Central memory CD4-positive, alpha-beta T cell (primary cell): ENCODE measurements at regions not wholly inside any gene's neighbourhood (a gene's known extent, or its start where the extent isn't known, plus 50 kb on each side); places are given as distances from the start of the nearest gene placed in this dataset.

Experiments used
- DNase-seq: peaks from one replicate; pipeline ENCODE4 v3.0.0; 2022

GRCh38 chr1:36743286-36744005 lies 260.7 kb upstream of the CSF3R start:
- DNase-seq, result no peak

- no peak for DNase-seq
Measured at GRCh38 chr1:36741066-36741465, 258.4 kb upstream of the CSF3R start.

- no peak for DNase-seq
Measured at GRCh38 chr1:36740446-36740845, 257.7 kb upstream of the CSF3R start.

- DNase-seq, result no peak
Measured at GRCh38 chr1:36739703-36740289, 257.1 kb upstream of the CSF3R start.

GRCh38 chr1:36738245-36738644 lies 255.5 kb upstream of the CSF3R start:
- DNase-seq, result no peak

- no peak for DNase-seq
Measured at GRCh38 chr1:36737767-36738166, 255.1 kb upstream of the CSF3R start.

GRCh38 chr1:36737038-36737555 lies 254.4 kb upstream of the CSF3R start:
- DNase-seq, result no peak

DNA sequence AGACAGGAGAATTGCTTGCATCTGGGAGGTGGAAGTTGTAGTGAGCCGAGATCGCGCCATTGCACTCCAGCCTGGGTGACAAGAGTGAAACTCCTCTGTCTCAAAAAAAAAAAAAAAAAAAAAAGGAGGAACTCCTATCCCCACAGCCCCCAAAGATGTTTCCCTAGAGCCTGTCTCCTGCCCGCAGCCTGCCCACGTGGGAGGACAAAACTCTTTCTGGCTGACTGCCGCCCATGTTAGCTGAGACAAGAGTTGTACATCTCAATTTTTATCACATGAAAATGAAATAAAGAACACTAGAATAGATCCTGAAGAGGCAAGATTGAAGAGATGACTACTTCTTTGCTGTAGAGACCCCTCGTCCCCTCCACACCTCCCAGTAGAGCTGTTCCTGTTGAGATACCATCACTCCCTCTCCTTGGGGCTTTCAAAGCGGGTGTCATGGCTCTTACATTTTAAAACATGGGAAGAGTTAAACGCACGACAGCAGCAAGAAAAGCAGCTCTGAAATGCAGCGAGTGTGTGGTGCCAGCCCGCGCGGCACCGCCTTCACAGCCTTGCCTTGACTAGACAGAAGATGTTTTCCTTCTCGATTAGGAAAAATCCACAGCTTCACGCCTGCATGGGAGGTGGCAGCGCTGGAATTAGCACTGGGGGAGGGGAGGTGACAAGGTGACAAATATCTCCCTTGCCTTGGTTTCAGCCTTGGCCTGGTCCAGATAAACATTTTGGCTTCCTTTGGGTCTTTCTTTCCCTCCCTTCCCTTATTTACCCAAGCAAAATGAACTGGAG lies 253.4 kb upstream of the CSF3R start:
- DNase-seq, result no peak

- DNase-seq, result no peak
Measured at GRCh38 chr1:36735436-36735835, 252.7 kb upstream of the CSF3R start.

DNA sequence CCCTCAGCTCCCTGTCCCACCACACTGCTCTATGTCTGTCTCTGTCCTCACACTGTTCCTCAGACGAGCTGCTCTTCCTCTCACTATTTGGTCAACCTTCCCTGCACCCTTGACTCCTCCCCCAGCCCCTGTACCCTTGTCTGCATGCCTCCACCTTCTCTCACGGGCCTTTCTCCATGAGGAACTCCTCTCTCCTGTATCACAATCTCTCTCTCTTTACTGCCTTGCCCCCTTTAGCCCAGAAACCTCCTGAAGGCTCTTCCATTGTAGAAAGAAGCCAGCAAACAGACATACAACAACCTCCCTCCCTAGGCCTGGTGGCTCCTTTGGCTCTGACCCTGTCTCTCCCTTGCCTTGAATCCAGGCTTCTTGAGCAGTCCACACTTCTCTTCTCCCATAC lies 251.6 kb upstream of the CSF3R start:
- no peak for DNase-seq

GRCh38 chr1:36733748-36734147 lies 251.0 kb upstream of the CSF3R start:
- no peak for DNase-seq

- no peak for DNase-seq
Measured at GRCh38 chr1:36732015-36732356, 249.3 kb upstream of the CSF3R start.

GRCh38 chr1:36731226-36732014 lies 248.7 kb upstream of the CSF3R start:
- DNase-seq, result no peak

GRCh38 chr1:36730599-36730998 lies 247.9 kb upstream of the CSF3R start:
- DNase-seq, result no peak

DNA sequence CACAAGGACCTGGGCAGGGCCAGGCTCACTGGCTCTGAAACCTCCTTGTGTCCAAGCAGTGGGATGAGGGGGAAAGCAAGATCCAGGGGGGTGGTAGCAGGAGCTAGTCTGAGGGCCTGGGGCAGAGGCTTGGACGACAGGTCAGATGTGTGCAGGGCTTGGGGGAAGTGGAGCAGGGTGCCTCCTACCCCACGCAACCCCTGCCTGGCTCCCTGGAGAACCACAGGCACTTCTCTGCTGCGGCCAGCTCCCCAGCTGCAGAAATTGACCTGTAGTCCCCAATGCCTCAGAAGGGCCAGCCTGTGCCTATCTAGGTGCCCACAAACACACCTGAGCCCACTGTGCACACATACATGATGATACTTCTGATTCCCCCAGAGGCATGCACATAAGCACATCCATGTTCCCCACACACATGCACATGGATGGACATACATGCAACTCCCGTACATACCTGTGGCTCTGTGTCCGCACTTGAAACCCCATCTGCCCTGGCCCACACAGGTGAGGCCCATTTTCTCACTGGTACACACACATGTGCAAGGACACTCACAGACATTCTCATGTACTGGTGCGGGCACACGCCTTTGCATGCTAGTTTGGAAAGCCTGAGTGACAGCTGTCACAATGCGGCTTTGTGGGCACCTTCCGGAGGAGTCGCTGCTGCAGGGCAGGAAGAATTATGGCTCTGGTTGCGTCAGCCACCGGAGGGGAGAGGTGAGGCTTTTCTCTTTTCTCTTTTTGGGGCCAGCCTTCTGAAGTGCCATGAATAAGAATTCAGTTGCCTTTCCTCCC lies 247.2 kb upstream of the CSF3R start:
- no peak for DNase-seq

DNA sequence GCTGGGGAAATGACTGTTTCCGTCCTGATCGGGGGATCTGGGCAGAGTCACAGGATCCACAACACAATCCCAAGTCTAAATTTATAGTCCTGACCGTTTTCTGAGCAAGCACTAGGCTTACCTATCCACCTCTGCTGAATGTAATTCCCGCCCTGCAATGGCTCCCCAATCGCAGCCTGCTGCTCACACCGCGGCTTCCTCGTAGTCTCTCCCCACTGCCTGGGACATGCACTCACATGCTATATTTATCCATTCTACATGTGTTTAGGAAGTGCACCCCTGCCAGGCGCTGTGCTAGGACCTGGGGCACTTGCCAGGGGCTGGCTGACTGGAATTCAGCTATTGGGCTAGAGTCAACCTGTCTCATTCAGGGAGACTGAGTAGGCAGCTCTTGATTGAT lies 246.6 kb upstream of the CSF3R start:
- no peak for DNase-seq

GRCh38 chr1:36728846-36729245 lies 246.1 kb upstream of the CSF3R start:
- no peak for DNase-seq

GRCh38 chr1:36728051-36728450 lies 245.3 kb upstream of the CSF3R start:
- no peak for DNase-seq

- no peak for DNase-seq
Measured at GRCh38 chr1:36725151-36725550, 242.4 kb upstream of the CSF3R start.

DNA sequence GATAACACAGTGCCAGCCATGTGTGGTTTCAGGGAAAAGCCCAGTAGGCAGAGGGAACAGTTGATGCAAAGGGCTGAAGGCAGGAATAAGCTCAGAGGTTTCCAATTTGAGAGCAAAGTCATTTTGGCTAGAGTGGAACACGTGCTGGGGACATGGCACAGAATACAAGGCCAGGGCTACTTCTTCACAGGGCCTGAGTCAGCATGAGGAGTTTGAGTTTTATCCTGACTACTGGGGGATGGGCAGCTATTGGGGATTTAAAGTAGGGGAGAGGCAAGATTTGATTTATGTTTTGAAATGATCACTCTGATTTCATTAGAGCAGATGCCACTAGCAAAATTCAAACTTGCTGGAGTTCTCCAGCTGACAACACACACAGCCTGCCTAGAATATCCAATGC lies 241.1 kb upstream of the CSF3R start:
- DNase-seq, result no peak

DNA sequence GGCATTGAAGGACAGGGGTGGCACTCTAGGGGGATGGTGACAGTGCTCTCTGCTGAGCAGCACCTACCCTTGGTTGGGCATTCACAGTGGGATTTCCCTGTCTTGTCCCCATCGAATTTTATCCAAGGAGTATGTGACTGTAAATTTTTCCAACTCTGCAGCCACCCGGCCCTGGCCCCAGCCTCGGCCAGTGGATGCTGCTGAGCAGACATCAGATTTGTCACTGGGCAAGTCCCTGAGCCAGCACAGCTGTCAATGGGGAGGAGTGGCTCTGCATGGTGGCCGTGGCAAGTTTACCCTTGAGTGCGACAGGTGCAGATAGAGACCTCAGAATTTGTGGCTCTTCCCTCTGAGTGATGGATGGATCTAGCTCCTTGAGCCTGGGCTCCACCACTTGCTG lies 240.2 kb upstream of the CSF3R start:
- no peak for DNase-seq

GRCh38 chr1:36721261-36721660 lies 238.5 kb upstream of the CSF3R start:
- DNase-seq, result no peak
